Tibial artery (tissue), 4 donors: ENCODE measurements at regions not wholly inside any gene's neighbourhood (a gene's known extent, or its start where the extent isn't known, plus 50 kb on each side); places are given as distances from the start of the nearest gene placed in this dataset.

Source experiments
- DNase-seq, 2 donors: peaks; one replicate each; pipeline ENCODE4 v3.0.0-alpha.2; 2019
- H3K27ac ChIP-seq, 2 donors: fragments of 200-600 bp; sonication (generic) in 1 of 2; 1 replicate in 1 of 2; 2 replicates in 1 of 2; pipeline ENCODE4 v1.5.1; 2018 to 2019; ENCODE audit warnings: mild to moderate bottlenecking in 1 of 2
- H3K27me3 ChIP-seq, 2 donors: fragments of 200-600 bp; sonication (generic) in 1 of 2; one replicate each; pipeline versions ENCODE4 v1.5.1 to v1.6.0; 2016 to 2019
- H3K36me3 ChIP-seq, 3 donors: fragments of 200-600 bp; sonication (generic) in 2 of 3; one replicate each; pipeline ENCODE4 v1.5.1; 2016 to 2019; ENCODE audit warnings: mild to moderate bottlenecking in 2 of 3
- H3K4me1 ChIP-seq, 4 donors: fragments of 200-600 bp; sonication (generic) in 2 of 4; 1 replicate in 3 of 4; 2 replicates in 1 of 4; pipeline ENCODE4 v1.5.1; 2016 to 2019
- H3K4me3 ChIP-seq, 2 donors: fragments of 200-600 bp; sonication (generic) in 1 of 2; 1 replicate in 1 of 2; 2 replicates in 1 of 2; pipeline ENCODE4 v1.5.1; 2018 to 2019; ENCODE audit warnings: mild to moderate bottlenecking in 2 of 2
- H3K9me3 ChIP-seq, 3 donors: fragments of 200-600 bp; sonication (generic) in 1 of 3; one replicate each; pipeline ENCODE4 v1.5.1; 2016 to 2019
- intact Hi-C: fragments of 100-400 bp; cut with DNase I; formaldehyde crosslinking; loops from one replicate; pipeline ENCODE4 v1.15.0; 2023; ENCODE audit warnings: low total_unique reads
- TF ChIP-seq, protein P1 (sequence below), 2 experiments: fragments of 200-600 bp in 1 of 2; fragments of 450-650 bp in 1 of 2; IDR thresholded peaks; one replicate each; pipeline ENCODE4 v1.5.1; 2017 to 2019; ENCODE audit warnings: antibody characterized with exemption in 2 of 2, mild to moderate bottlenecking in 1 of 2, moderate library complexity in 1 of 2

DNA sequence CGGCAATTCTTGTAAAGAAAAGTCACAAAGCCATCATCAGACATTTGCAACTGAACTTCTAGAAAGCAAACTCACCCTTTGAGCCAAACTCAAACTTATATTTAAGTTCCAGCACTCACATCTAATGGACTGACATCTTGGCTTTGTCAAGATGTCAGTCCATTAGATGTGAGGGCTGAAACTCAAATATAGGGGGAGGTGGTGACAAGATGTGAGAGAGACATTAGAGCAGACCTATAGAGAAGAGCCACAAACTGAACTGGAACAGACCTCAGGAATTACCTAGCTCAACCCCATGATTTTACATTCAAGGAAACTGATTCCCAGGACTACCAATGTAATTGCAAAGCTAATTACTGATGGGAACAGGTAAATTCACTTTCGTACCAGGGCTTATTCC lies 543.8 kb downstream of the TNS1 start:
- Histone ChIP-seq H3K36me3 (no peaks in the 10 kb centered on the region), H3K27me3 (no peaks in the 10 kb centered on the region), H3K9me3 (no peaks in the 10 kb centered on the region), H3K4me3 (no peak overlapping the region), H3K4me1 (peaks cover 0 to 8% (median 0%) of the 10 kb centered on the region in 4 donors), H3K27ac (no peak overlapping the region)
- intact Hi-C loops: no loop called here
- no peak for DNase-seq
- TF ChIP-seq, protein P1, sequence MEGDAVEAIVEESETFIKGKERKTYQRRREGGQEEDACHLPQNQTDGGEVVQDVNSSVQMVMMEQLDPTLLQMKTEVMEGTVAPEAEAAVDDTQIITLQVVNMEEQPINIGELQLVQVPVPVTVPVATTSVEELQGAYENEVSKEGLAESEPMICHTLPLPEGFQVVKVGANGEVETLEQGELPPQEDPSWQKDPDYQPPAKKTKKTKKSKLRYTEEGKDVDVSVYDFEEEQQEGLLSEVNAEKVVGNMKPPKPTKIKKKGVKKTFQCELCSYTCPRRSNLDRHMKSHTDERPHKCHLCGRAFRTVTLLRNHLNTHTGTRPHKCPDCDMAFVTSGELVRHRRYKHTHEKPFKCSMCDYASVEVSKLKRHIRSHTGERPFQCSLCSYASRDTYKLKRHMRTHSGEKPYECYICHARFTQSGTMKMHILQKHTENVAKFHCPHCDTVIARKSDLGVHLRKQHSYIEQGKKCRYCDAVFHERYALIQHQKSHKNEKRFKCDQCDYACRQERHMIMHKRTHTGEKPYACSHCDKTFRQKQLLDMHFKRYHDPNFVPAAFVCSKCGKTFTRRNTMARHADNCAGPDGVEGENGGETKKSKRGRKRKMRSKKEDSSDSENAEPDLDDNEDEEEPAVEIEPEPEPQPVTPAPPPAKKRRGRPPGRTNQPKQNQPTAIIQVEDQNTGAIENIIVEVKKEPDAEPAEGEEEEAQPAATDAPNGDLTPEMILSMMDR (IDR thresholded peaks at IDR 0.05): no peak

DNA sequence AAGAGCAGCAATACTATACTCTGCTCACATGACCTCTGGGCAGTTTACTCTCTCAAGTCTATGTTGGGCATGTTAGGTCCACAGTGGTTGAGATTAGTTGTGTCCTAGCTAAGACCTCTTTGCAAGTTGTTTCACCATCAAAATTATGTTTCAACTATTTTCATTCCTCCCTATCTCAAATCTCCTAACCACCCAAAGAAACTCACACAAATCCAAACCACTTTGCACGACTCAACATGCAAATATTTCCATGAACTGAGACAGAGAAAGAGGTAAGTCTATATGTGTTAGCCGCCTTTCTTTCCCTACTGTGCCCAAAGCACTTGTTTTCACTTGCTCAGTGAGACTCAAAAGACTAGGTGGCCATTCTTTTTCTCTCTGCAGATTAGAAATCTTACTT lies 546.8 kb downstream of the TNS1 start:
- Histone ChIP-seq H3K36me3 (no peaks in the 10 kb centered on the region), H3K27ac (no peak overlapping the region), H3K4me1 (no peaks in the 10 kb centered on the region), H3K27me3 (no peaks in the 10 kb centered on the region), H3K4me3 (no peak overlapping the region), H3K9me3 (no peaks in the 10 kb centered on the region)
- intact Hi-C loops: no loop called here
- TF ChIP-seq, protein P1 (IDR thresholded peaks at IDR 0.05): no peak
- DNase-seq: no peak

DNA sequence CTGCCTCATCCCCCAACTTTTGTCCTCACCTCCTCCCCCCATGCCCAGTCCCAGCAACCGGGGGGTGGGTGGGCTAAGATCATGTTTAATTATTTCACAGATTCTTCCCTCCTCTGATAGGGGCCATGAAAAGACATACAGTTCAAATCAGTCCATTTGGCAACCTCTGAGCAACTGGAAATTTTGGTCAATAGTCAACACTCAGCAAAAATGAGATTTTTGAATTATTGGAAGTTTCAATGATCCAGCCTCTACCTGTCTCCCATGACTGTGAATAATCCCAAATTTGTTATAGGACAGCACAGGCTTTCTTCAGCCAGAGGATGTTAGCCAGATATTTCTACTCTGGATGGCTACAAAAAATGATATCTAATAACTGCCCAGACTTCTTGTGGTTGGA lies 549.9 kb downstream of the TNS1 start:
- intact Hi-C loops: no loop called here
- Histone ChIP-seq H3K27me3 (no peaks in the 10 kb centered on the region), H3K9me3 (no peaks in the 10 kb centered on the region), H3K36me3 (no peaks in the 10 kb centered on the region), H3K4me3 (no peak overlapping the region), H3K27ac (no peak overlapping the region), H3K4me1 (no peaks in the 10 kb centered on the region)
- DNase-seq: no peak
- TF ChIP-seq, protein P1 (IDR thresholded peaks at IDR 0.05): no peak

DNA sequence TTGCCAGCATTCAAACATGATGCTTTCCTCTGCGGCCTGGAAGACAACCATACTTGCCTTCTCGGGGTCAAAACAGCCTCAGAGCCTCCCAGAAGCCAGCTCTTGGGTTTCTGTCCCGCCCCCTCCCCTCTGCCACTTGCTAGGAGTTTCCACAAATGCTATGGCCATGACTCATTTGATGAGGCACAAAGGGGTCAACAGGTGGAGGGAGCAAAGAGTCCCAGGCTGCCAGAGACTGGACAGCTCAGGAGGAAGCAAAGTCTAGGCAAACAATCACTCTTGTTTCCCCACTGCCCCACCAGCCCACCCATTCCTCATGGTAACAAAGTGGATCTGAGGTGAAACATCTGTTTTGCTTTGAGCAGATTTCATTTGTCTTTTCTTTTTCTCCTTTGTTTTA lies 551.1 kb downstream of the TNS1 start:
- H3K27ac ChIP-seq: no peak overlapping the region
- H3K9me3 ChIP-seq: no peaks in the 10 kb centered on the region
- intact Hi-C loops: no loop called here
- TF ChIP-seq, protein P1 (IDR thresholded peaks at IDR 0.05): no peak
- H3K4me3 ChIP-seq: no peak overlapping the region
- H3K27me3 ChIP-seq: no peaks in the 10 kb centered on the region
- H3K4me1 ChIP-seq: no peaks in the 10 kb centered on the region
- H3K36me3 ChIP-seq: no peaks in the 10 kb centered on the region
- no peak for DNase-seq

- H3K4me1 ChIP-seq: peaks cover 0 to 15% (median 3%) of the 10 kb centered on the region in 4 donors
- H3K4me3 ChIP-seq: no peak overlapping the region
- H3K27ac ChIP-seq: no peak overlapping the region
- intact Hi-C loops: no loop called here
- DNase-seq: no peak
- no peaks in the 10 kb centered on the region for H3K9me3 ChIP-seq
- no peaks in the 10 kb centered on the region for H3K36me3 ChIP-seq
- TF ChIP-seq, protein P1 (IDR thresholded peaks at IDR 0.05): no peak
- no peaks in the 10 kb centered on the region for H3K27me3 ChIP-seq
These were observed 553.4 kb downstream of the TNS1 start for GRCh38 chr2:217449444-217449843.

DNA sequence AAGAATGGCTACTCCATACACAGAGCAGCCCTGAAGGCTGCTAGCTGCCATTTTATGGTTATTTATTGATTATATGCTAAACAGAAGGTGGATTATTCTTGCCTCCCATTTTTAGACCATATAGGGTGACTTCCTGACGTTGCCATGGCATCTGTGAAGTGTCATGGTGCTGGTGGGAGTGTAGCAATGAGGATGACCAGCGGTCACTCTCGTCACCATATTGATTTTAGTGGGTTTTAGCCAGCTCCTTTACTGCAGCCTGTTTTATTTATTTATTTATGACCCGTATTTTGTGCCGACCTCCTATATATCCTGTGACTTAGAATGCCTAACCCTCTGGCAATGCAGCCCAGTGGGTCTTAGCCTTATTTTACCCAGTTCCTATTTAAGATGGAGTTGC lies 553.9 kb downstream of the TNS1 start:
- Histone ChIP-seq H3K27ac (no peak overlapping the region), H3K4me1 (peaks cover 0 to 15% (median 3%) of the 10 kb centered on the region in 4 donors), H3K9me3 (no peaks in the 10 kb centered on the region), H3K4me3 (no peak overlapping the region), H3K27me3 (no peaks in the 10 kb centered on the region), H3K36me3 (no peaks in the 10 kb centered on the region)
- TF ChIP-seq, protein P1 (IDR thresholded peaks at IDR 0.05): no peak
- DNase-seq: no peak
- intact Hi-C loops: no loop called here
